G401 (cell line): ENCODE measurements at regions not wholly inside any gene's neighbourhood (a gene's known extent, or its start where the extent isn't known, plus 50 kb on each side); places are given as distances from the start of the nearest gene placed in this dataset.
"Not testable (repeated sequence)": the region's sequence is repeated elsewhere in the genome, so short reads cannot be mapped to it uniquely, and the experiment has no call there.

Experiments
- DNase-seq: peaks from one replicate; pipeline ENCODE4 v3.0.0-alpha.2; 2015; ENCODE audit warnings: low spot score
- in situ Hi-C: cut with HindIII; loops from 2 replicates; pipeline ENCODE4 v1.10.0; 2016; ENCODE audit warnings: low sequenced_read_pairs, mixed read lengths

- in situ Hi-C loops, DNase-seq: not testable (repeated sequence)
Measured at GRCh38 chr6:122944936-122945335, 51.1 kb upstream of the CLVS2 start.
